ENCODE measurements at regions not wholly inside any gene's neighbourhood (a gene's known extent, or its start where the extent isn't known, plus 50 kb on each side); places are given as distances from the start of the nearest gene placed in this dataset.
"Not testable (repeated sequence)": the region's sequence is repeated elsewhere in the genome, so short reads cannot be mapped to it uniquely, and the experiment has no call there.

- no peak for DNase-seq
Measured at GRCh38 chr2:234796045-234796591, 155.7 kb upstream of the SH3BP4 start.

GRCh38 chr2:234795272-234795920, 156.4 kb upstream of the SH3BP4 start:
- DNase-seq = peak; percentile 41

- DNase-seq = no peak
Measured at GRCh38 chr2:234794866-234795265, 157.0 kb upstream of the SH3BP4 start.

- DNase-seq = no peak
Measured at GRCh38 chr2:234793212-234793785, 158.5 kb upstream of the SH3BP4 start.

GRCh38 chr2:234792621-234793022, 159.2 kb upstream of the SH3BP4 start:
- no peak for DNase-seq

- DNase-seq = not testable (repeated sequence)
Measured at GRCh38 chr2:234792096-234792495, 159.7 kb upstream of the SH3BP4 start.

GRCh38 chr2:234790380-234790779, 161.4 kb upstream of the SH3BP4 start:
- no peak for DNase-seq

- DNase-seq = no peak
Measured at GRCh38 chr2:234789556-234790325, 162.1 kb upstream of the SH3BP4 start.

GRCh38 chr2:234788841-234789240, 163.0 kb upstream of the SH3BP4 start:
- no peak for DNase-seq

GRCh38 chr2:234788381-234788780, 163.4 kb upstream of the SH3BP4 start:
- no peak for DNase-seq

- no peak for DNase-seq
Measured at GRCh38 chr2:234787114-234787513, 164.7 kb upstream of the SH3BP4 start.

- no peak for DNase-seq
Measured at GRCh38 chr2:234773764-234774409, 177.9 kb upstream of the SH3BP4 start.

GRCh38 chr2:234773129-234773528, 178.7 kb upstream of the SH3BP4 start:
- DNase-seq = no peak

- DNase-seq = no peak
Measured at GRCh38 chr2:234772733-234773060, 179.1 kb upstream of the SH3BP4 start.

- no peak for DNase-seq
Measured at GRCh38 chr2:234771980-234772732, 179.7 kb upstream of the SH3BP4 start.

GRCh38 chr2:234771176-234771575, 180.6 kb upstream of the SH3BP4 start:
- DNase-seq = no peak

GRCh38 chr2:234770715-234771141, 181.1 kb upstream of the SH3BP4 start:
- DNase-seq = no peak

GRCh38 chr2:234770031-234770506, 181.7 kb upstream of the SH3BP4 start:
- no peak for DNase-seq

- DNase-seq = no peak
Measured at GRCh38 chr2:234768608-234769196, 183.1 kb upstream of the SH3BP4 start.

GRCh38 chr2:234765279-234765678, 186.5 kb upstream of the SH3BP4 start:
- no peak for DNase-seq

GRCh38 chr2:234764372-234764771, 187.4 kb upstream of the SH3BP4 start:
- DNase-seq = no peak
